ENCODE measurements at regions not wholly inside any gene's neighbourhood (a gene's known extent, or its start where the extent isn't known, plus 50 kb on each side); places are given as distances from the start of the nearest gene placed in this dataset.

DNA sequence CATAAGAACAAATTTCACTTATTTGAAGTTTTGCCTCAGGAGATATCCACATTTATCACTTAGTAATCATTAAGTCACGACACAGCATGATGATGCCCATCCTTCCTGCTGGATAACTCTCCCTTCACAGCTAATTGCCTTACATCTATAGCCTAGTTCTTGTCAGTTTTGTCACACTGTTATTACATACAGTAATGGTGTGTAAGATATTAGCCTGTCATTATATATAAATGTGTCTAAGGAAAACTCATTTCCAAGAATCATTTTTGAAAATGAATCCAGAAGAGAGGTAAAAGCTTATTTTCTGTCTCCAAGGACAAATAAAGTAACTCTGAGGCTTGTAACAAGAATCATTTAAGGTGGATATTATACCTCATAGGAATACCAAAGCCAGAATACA, 193.2 kb upstream of the ARID2 start:
- no peaks in the 10 kb centered on the region for H3K4me1 ChIP-seq (ENCODE audit: control insufficient read depth, insufficient read depth, low read length, poor library complexity, severe bottlenecking)
- no peak for ATAC-seq (ENCODE audit: low read depth in 2 of 2)
- Mint-ChIP-seq H3K9me3 (peaks cover 0 to 4% (median 1%) of the 10 kb centered on the region in 7 donors), H3K27me3 (peaks cover 17% of the 10 kb centered on the region), H3K36me3 (no peaks in the 10 kb centered on the region), H3K27ac (no peak overlapping the region), H3K4me1 (no peaks in the 10 kb centered on the region), H3K4me3 (no peak overlapping the region)
- no peaks in the 10 kb centered on the region for H3K36me3 ChIP-seq (ENCODE audit: control insufficient read depth, insufficient read depth, low read length)
- no peak for DNase-seq
- H3K27ac ChIP-seq (ENCODE audit: insufficient read depth, low read length, poor library complexity, severe bottlenecking): no peak overlapping the region
- H3K4me3 ChIP-seq (ENCODE audit: low read depth, low read length): no peak overlapping the region
- H3K9me3 ChIP-seq (ENCODE audit: control insufficient read depth in 2 of 2, low read length in 2 of 2): no peaks in the 10 kb centered on the region
- peaks cover 9% of the 10 kb centered on the region for H3K27me3 ChIP-seq (ENCODE audit: control insufficient read depth, insufficient read depth, low read length)

DNA sequence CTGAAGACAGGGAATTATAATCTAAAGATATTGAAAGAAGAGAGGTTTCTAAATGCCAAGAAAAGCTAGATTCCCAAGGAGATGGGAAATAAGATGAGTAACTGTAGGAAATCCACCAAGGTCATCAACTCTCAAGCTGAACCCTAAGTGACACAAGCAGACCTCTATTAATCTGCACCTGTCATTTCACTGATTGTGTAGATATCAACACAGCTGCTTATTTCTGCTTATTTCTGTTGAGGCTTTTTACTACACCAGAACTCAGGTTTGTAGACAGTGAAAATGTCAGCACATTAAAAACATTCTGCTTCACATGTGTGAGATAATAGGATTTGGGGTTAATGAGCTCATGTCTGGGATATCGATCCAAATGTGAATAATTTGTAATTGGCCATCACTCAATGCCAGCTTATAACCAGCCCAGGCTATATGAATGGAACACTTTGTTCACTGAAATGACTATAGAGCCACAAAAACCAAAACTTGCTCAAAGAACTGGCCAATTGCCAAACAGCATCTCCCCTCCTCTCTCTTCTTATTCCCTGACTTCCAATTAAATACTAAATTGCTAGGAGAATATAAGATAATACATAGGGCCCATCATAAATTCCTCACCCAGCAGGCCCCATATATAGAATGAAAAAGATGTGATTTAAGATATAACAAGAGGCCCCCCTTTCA, 188.7 kb upstream of the ARID2 start:
- peaks cover 6% of the 10 kb centered on the region for H3K27me3 Mint-ChIP-seq
- ATAC-seq (ENCODE audit: low read depth in 2 of 2) (no peak), DNase-seq (no peak)
- Histone ChIP-seq H3K4me3 (ENCODE audit: low read depth, low read length) (no peak overlapping the region), H3K36me3 (ENCODE audit: control insufficient read depth, insufficient read depth, low read length) (no peaks in the 10 kb centered on the region), H3K9me3 (ENCODE audit: control insufficient read depth in 2 of 2, low read length in 2 of 2) (no peaks in the 10 kb centered on the region), H3K4me1 (ENCODE audit: control insufficient read depth, insufficient read depth, low read length, poor library complexity, severe bottlenecking) (no peaks in the 10 kb centered on the region), H3K27ac (ENCODE audit: insufficient read depth, low read length, poor library complexity, severe bottlenecking) (no peak overlapping the region), H3K27me3 (ENCODE audit: control insufficient read depth, insufficient read depth, low read length) (peaks cover 3% of the 10 kb centered on the region)
- H3K4me1 Mint-ChIP-seq: peaks cover 0 to 5% (median 0%) of the 10 kb centered on the region in 4 donors
- H3K4me3 Mint-ChIP-seq: no peak overlapping the region
- H3K9me3 Mint-ChIP-seq: peaks cover 0 to 3% (median 0%) of the 10 kb centered on the region in 7 donors
- no peak overlapping the region for H3K27ac Mint-ChIP-seq
- H3K36me3 Mint-ChIP-seq: no peaks in the 10 kb centered on the region

DNA sequence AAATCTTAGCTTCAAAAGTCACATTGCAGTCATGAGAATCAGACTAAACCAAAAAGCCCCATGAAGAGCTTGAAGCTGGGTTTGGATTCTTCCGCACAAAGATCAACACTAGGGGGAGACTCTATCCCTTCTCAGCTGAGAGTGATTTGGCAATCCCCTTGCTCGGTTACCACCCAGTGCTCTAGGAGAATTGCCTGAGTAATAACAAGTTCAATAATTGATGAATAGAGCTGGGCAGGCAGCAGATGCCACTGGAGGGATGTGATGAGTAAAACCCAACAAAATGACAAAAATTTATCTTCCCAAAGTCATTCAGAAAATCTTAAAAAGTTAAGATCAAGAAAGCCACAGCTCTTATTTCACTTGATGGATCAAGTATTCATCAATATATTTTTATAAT, 185.6 kb upstream of the ARID2 start:
- no peaks in the 10 kb centered on the region for H3K36me3 Mint-ChIP-seq
- H3K9me3 Mint-ChIP-seq: no peaks in the 10 kb centered on the region

DNA sequence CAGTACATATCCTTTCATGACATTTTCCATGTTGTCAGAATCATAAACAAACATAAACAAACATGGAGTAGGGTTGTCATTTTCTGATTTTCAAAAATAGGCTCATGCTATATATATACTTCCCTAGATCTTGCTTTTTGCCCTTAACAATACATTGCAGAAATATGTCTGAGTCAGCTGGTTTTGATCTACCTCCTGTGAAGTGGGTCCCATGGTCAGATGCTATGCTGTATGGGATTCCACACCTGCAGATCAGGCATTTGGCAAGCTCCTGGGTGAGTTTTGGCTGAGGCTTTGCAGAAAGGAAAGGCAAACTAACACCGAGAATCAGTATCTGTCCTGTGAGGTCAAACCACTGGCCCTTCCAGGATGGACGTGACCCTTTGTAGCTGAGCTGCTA, 183.0 kb upstream of the ARID2 start:
- DNase-seq (no peak), ATAC-seq (ENCODE audit: low read depth in 2 of 2) (no peak)
- Histone ChIP-seq H3K27ac (ENCODE audit: insufficient read depth, low read length, poor library complexity, severe bottlenecking) (no peak overlapping the region), H3K9me3 (ENCODE audit: control insufficient read depth in 2 of 2, low read length in 2 of 2) (no peaks in the 10 kb centered on the region), H3K4me3 (ENCODE audit: low read depth, low read length) (no peak overlapping the region), H3K27me3 (ENCODE audit: control insufficient read depth, insufficient read depth, low read length) (no peaks in the 10 kb centered on the region), H3K36me3 (ENCODE audit: control insufficient read depth, insufficient read depth, low read length) (no peaks in the 10 kb centered on the region), H3K4me1 (ENCODE audit: control insufficient read depth, insufficient read depth, low read length, poor library complexity, severe bottlenecking) (no peaks in the 10 kb centered on the region)
- Mint-ChIP-seq H3K36me3 (no peaks in the 10 kb centered on the region), H3K4me1 (peaks cover 0 to 5% (median 0%) of the 10 kb centered on the region in 4 donors), H3K9me3 (no peaks in the 10 kb centered on the region), H3K27ac (no peak overlapping the region), H3K27me3 (peaks cover 19% of the 10 kb centered on the region), H3K4me3 (no peak overlapping the region)

More for the DNA sequence above, 185.6 kb upstream of the ARID2 start:
- no peaks in the 10 kb centered on the region for H3K27me3 ChIP-seq (ENCODE audit: control insufficient read depth, insufficient read depth, low read length)
- DNase-seq (peak; percentile 13 to 87 (median 66)), ATAC-seq (ENCODE audit: low read depth in 2 of 2) (peak; percentile 71 to 85)
- no peak overlapping the region for H3K4me3 Mint-ChIP-seq
- no peak overlapping the region for H3K27ac ChIP-seq (ENCODE audit: insufficient read depth, low read length, poor library complexity, severe bottlenecking)
- no peak overlapping the region for H3K27ac Mint-ChIP-seq
- H3K27me3 Mint-ChIP-seq: peaks cover 10% of the 10 kb centered on the region
- H3K4me1 Mint-ChIP-seq: peaks cover 0 to 5% (median 0%) of the 10 kb centered on the region in 4 donors
- H3K9me3 ChIP-seq (ENCODE audit: control insufficient read depth in 2 of 2, low read length in 2 of 2): no peaks in the 10 kb centered on the region
- no peaks in the 10 kb centered on the region for H3K4me1 ChIP-seq (ENCODE audit: control insufficient read depth, insufficient read depth, low read length, poor library complexity, severe bottlenecking)
- H3K36me3 ChIP-seq (ENCODE audit: control insufficient read depth, insufficient read depth, low read length): no peaks in the 10 kb centered on the region
- no peak overlapping the region for H3K4me3 ChIP-seq (ENCODE audit: low read depth, low read length)

DNA sequence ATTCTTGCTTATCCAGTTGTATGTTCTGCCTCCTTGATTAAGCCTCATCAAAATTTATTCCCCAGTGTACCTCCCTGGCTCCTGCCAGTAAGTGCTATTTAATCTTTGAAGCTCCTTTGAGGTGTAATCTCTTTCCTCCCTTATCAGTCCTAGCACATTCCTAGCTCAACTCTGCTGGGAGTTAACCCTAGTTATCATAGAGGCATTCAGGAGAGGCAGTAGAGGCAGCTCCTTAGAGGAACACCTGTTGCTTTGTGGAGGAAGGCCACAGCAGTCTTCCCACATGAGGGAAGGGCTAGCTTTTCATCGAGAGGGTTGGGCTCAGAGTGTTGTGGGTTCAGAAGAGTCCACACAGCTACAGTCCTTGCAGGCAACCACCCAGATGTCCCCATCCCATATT, 182.4 kb upstream of the ARID2 start:
- peaks cover 0 to 5% (median 0%) of the 10 kb centered on the region in 4 donors for H3K4me1 Mint-ChIP-seq
- H3K9me3 ChIP-seq (ENCODE audit: control insufficient read depth in 2 of 2, low read length in 2 of 2): no peaks in the 10 kb centered on the region
- H3K27ac Mint-ChIP-seq: no peak overlapping the region
- ATAC-seq (ENCODE audit: low read depth in 2 of 2): no peak
- H3K9me3 Mint-ChIP-seq: no peaks in the 10 kb centered on the region
- H3K27me3 ChIP-seq (ENCODE audit: control insufficient read depth, insufficient read depth, low read length): no peaks in the 10 kb centered on the region
- DNase-seq: no peak
- H3K36me3 ChIP-seq (ENCODE audit: control insufficient read depth, insufficient read depth, low read length): no peaks in the 10 kb centered on the region
- H3K4me1 ChIP-seq (ENCODE audit: control insufficient read depth, insufficient read depth, low read length, poor library complexity, severe bottlenecking): no peaks in the 10 kb centered on the region
- H3K4me3 ChIP-seq (ENCODE audit: low read depth, low read length): no peak overlapping the region
- H3K27me3 Mint-ChIP-seq: peaks cover 21% of the 10 kb centered on the region
- H3K4me3 Mint-ChIP-seq: no peak overlapping the region
- H3K36me3 Mint-ChIP-seq: no peaks in the 10 kb centered on the region
- H3K27ac ChIP-seq (ENCODE audit: insufficient read depth, low read length, poor library complexity, severe bottlenecking): no peak overlapping the region

DNA sequence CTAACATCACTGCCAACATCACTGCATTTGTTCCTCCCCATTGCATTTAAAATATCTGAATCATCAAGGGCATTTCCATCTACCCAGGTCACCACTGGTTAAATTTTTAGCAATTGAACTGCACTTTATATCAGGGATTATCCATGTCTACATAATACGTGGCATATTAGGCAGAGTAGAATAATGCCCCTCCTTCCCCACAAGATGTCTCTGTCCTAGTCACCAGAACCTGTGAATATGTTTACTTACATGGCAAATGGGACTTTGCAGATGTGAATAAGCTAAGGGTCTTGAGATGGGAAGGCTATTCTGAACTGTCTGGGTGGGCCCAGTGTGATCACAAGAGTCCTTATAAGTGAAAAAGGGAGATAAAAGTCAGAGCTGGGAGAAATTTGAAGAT, 181.7 kb upstream of the ARID2 start:
- Mint-ChIP-seq H3K9me3 (no peaks in the 10 kb centered on the region), H3K4me1 (peaks cover 0 to 5% (median 0%) of the 10 kb centered on the region in 4 donors), H3K27me3 (peaks cover 21% of the 10 kb centered on the region), H3K36me3 (no peaks in the 10 kb centered on the region), H3K4me3 (no peak overlapping the region), H3K27ac (no peak overlapping the region)
- Histone ChIP-seq H3K27me3 (ENCODE audit: control insufficient read depth, insufficient read depth, low read length) (no peaks in the 10 kb centered on the region), H3K4me1 (ENCODE audit: control insufficient read depth, insufficient read depth, low read length, poor library complexity, severe bottlenecking) (no peaks in the 10 kb centered on the region), H3K4me3 (ENCODE audit: low read depth, low read length) (no peak overlapping the region), H3K36me3 (ENCODE audit: control insufficient read depth, insufficient read depth, low read length) (no peaks in the 10 kb centered on the region), H3K9me3 (ENCODE audit: control insufficient read depth in 2 of 2, low read length in 2 of 2) (no peaks in the 10 kb centered on the region), H3K27ac (ENCODE audit: insufficient read depth, low read length, poor library complexity, severe bottlenecking) (no peak overlapping the region)
- DNase-seq: no peak
- no peak for ATAC-seq (ENCODE audit: low read depth in 2 of 2)

DNA sequence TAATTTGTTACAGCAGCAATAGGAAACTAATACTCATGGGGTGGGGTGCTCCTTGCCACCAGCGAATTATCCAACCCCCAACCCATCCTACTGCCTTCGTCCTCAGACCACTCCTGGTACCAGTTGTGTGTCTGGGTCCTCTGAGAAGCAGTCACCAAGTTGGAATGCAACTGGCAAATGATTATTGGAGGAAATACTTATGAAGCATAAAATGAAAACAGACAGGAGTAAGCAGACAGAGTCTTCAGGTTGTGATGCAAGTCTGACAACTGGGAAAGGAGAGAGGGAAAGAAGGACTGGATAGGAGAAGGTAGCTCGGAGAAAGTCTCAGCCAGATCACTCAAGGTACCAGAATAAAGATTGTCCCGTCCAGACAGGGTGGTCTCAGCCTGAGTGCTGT, 181.1 kb upstream of the ARID2 start:
- Mint-ChIP-seq H3K27ac (no peak overlapping the region), H3K4me3 (no peak overlapping the region), H3K4me1 (peaks cover 0 to 5% (median 0%) of the 10 kb centered on the region in 4 donors), H3K27me3 (peaks cover 21% of the 10 kb centered on the region), H3K36me3 (no peaks in the 10 kb centered on the region), H3K9me3 (no peaks in the 10 kb centered on the region)
- DNase-seq: no peak
- ATAC-seq (ENCODE audit: low read depth in 2 of 2): no peak
- no peak overlapping the region for H3K27ac ChIP-seq (ENCODE audit: insufficient read depth, low read length, poor library complexity, severe bottlenecking)
- no peaks in the 10 kb centered on the region for H3K36me3 ChIP-seq (ENCODE audit: control insufficient read depth, insufficient read depth, low read length)
- no peak overlapping the region for H3K4me3 ChIP-seq (ENCODE audit: low read depth, low read length)
- H3K4me1 ChIP-seq (ENCODE audit: control insufficient read depth, insufficient read depth, low read length, poor library complexity, severe bottlenecking): no peaks in the 10 kb centered on the region
- no peaks in the 10 kb centered on the region for H3K9me3 ChIP-seq (ENCODE audit: control insufficient read depth in 2 of 2, low read length in 2 of 2)
- H3K27me3 ChIP-seq (ENCODE audit: control insufficient read depth, insufficient read depth, low read length): no peaks in the 10 kb centered on the region

DNA sequence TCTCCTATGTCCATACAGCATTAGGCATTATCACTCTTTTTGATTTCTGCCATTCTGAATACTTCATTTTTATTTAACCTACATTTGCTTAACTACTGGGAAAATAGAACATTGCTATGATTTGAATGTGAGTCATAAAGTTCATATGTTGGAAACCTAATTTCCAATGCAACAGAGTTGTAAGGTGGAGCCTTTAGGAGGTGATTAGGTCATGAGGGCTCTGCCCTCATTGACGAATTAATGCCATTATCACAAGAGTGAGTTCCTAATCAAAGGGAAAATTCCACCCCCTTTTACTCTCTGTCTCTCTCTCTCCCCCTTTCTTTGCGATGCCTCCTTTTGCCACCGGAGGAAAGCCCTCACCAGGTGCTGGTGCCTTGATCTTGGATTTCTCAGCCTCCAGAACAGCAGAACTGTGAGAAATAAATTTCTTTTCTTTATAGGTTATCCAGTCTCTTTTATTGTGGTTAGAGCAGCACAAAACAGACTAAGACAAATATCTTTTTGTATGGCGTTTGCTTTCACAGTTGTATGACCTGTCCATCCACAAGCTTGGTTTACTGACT, 180.1 kb upstream of the ARID2 start:
- H3K4me1 ChIP-seq (ENCODE audit: control insufficient read depth, insufficient read depth, low read length, poor library complexity, severe bottlenecking): no peaks in the 10 kb centered on the region
- Mint-ChIP-seq H3K4me1 (no peaks in the 10 kb centered on the region), H3K36me3 (no peaks in the 10 kb centered on the region), H3K4me3 (no peak overlapping the region), H3K27me3 (peaks cover 21% of the 10 kb centered on the region), H3K27ac (no peak overlapping the region), H3K9me3 (no peaks in the 10 kb centered on the region)
- no peaks in the 10 kb centered on the region for H3K9me3 ChIP-seq (ENCODE audit: control insufficient read depth in 2 of 2, low read length in 2 of 2)
- H3K27me3 ChIP-seq (ENCODE audit: control insufficient read depth, insufficient read depth, low read length): no peaks in the 10 kb centered on the region
- no peaks in the 10 kb centered on the region for H3K36me3 ChIP-seq (ENCODE audit: control insufficient read depth, insufficient read depth, low read length)
- DNase-seq (no peak), ATAC-seq (ENCODE audit: low read depth in 2 of 2) (no peak)
- no peak overlapping the region for H3K4me3 ChIP-seq (ENCODE audit: low read depth, low read length)
- no peak overlapping the region for H3K27ac ChIP-seq (ENCODE audit: insufficient read depth, low read length, poor library complexity, severe bottlenecking)

All from CD4-positive, CD25-positive, alpha-beta regulatory T cell (primary cell).